ENCODE measurements at regions not wholly inside any gene's neighbourhood (a gene's known extent, or its start where the extent isn't known, plus 50 kb on each side); places are given as distances from the start of the nearest gene placed in this dataset.

- Histone ChIP-seq H3K27me3 (ENCODE audit: low read length) (no peaks in the 10 kb centered on the region), H3K4me2 (ENCODE audit: low read depth, low read length, poor library complexity, severe bottlenecking) (peak overlapping the region; percentile 29), H3K9me3 (ENCODE audit: insufficient read depth, low read length) (no peaks in the 10 kb centered on the region), H3F3A (ENCODE audit: insufficient read depth) (no peaks in the 10 kb centered on the region), H3K9me2 (replicated peaks; ENCODE audit: insufficient read depth, low read length) (no peaks in the 10 kb centered on the region), H3K4me3 (ENCODE audit: insufficient read depth, low read length, poor library complexity, severe bottlenecking) (peak overlapping the region; percentile 3), H3K79me2 (ENCODE audit: insufficient read depth, low read length) (no peaks in the 10 kb centered on the region), H3K9ac (ENCODE audit: low read length) (no peak overlapping the region), H2AFZ (ENCODE audit: low read depth, low read length, severe bottlenecking) (peak overlapping the region; percentile 10), H3K36me3 (ENCODE audit: low read length) (no peaks in the 10 kb centered on the region), H4K20me1 (ENCODE audit: low read depth, low read length) (no peaks in the 10 kb centered on the region), H3K27ac (ENCODE audit: low read depth, low read length) (no peak overlapping the region)
- no peak for TF ChIP-seq EZH2phosphoT487 (conservative IDR thresholded peaks at IDR 0.05; ENCODE audit: low read length)
- TF ChIP-seq CTCF (IDR thresholded peaks at IDR 0.05; ENCODE audit: insufficient read depth, low read length, poor library complexity, severe bottlenecking), result no peak
These were observed 565.2 kb upstream of the NRXN1 start for GRCh38 chr2:51597086-51597485.

- no peaks in the 10 kb centered on the region for H3F3A ChIP-seq (ENCODE audit: insufficient read depth)
- no peaks in the 10 kb centered on the region for H3K79me2 ChIP-seq (ENCODE audit: insufficient read depth, low read length)
- H3K9me2 ChIP-seq (replicated peaks; ENCODE audit: insufficient read depth, low read length), result no peaks in the 10 kb centered on the region
- H3K4me3 ChIP-seq (ENCODE audit: insufficient read depth, low read length, poor library complexity, severe bottlenecking), result no peak overlapping the region
- H4K20me1 ChIP-seq (ENCODE audit: low read depth, low read length), result no peaks in the 10 kb centered on the region
- H2AFZ ChIP-seq (ENCODE audit: low read depth, low read length, severe bottlenecking), result no peak overlapping the region
- no peaks in the 10 kb centered on the region for H3K36me3 ChIP-seq (ENCODE audit: low read length)
- no peak overlapping the region for H3K4me2 ChIP-seq (ENCODE audit: low read depth, low read length, poor library complexity, severe bottlenecking)
- H3K27ac ChIP-seq (ENCODE audit: low read depth, low read length), result no peak overlapping the region
- no peaks in the 10 kb centered on the region for H3K27me3 ChIP-seq (ENCODE audit: low read length)
- H3K9ac ChIP-seq (ENCODE audit: low read length), result no peak overlapping the region
- H3K9me3 ChIP-seq (ENCODE audit: insufficient read depth, low read length), result no peaks in the 10 kb centered on the region
- no peak for TF ChIP-seq CTCF (IDR thresholded peaks at IDR 0.05; ENCODE audit: insufficient read depth, low read length, poor library complexity, severe bottlenecking)
- TF ChIP-seq EZH2phosphoT487 (conservative IDR thresholded peaks at IDR 0.05; ENCODE audit: low read length), result no peak
These were observed 563.9 kb upstream of the NRXN1 start for GRCh38 chr2:51595836-51596235.

GRCh38 chr2:51581636-51582267, 549.8 kb upstream of the NRXN1 start:
- Histone ChIP-seq H3K9me2 (replicated peaks; ENCODE audit: insufficient read depth, low read length) (no peaks in the 10 kb centered on the region), H3K4me2 (ENCODE audit: low read depth, low read length, poor library complexity, severe bottlenecking) (no peak overlapping the region), H3K27me3 (ENCODE audit: low read length) (no peaks in the 10 kb centered on the region), H3K4me3 (ENCODE audit: insufficient read depth, low read length, poor library complexity, severe bottlenecking) (no peak overlapping the region), H2AFZ (ENCODE audit: low read depth, low read length, severe bottlenecking) (no peak overlapping the region), H3K9ac (ENCODE audit: low read length) (no peak overlapping the region), H3K27ac (ENCODE audit: low read depth, low read length) (no peak overlapping the region), H4K20me1 (ENCODE audit: low read depth, low read length) (no peaks in the 10 kb centered on the region), H3K36me3 (ENCODE audit: low read length) (no peaks in the 10 kb centered on the region), H3F3A (ENCODE audit: insufficient read depth) (no peaks in the 10 kb centered on the region), H3K79me2 (ENCODE audit: insufficient read depth, low read length) (no peaks in the 10 kb centered on the region), H3K9me3 (ENCODE audit: insufficient read depth, low read length) (no peaks in the 10 kb centered on the region)
- TF ChIP-seq CTCF (IDR thresholded peaks at IDR 0.05; ENCODE audit: insufficient read depth, low read length, poor library complexity, severe bottlenecking) (no peak), EZH2phosphoT487 (conservative IDR thresholded peaks at IDR 0.05; ENCODE audit: low read length) (no peak)

Data from SU-DHL-6 (cell line).